IMR-90 (cell line): ENCODE measurements at regions not wholly inside any gene's neighbourhood (a gene's known extent, or its start where the extent isn't known, plus 50 kb on each side); places are given as distances from the start of the nearest gene placed in this dataset.
"Not testable (repeated sequence)": the region's sequence is repeated elsewhere in the genome, so short reads cannot be mapped to it uniquely, and the experiment has no call there.

Experiments used
- ATAC-seq: fragments of 200-7000 bp; cut with Tn5 transposase; 2 replicates; pipeline ENCODE4 v1.9.1; 2020; ENCODE audit warnings: low read depth, mild to moderate bottlenecking, moderate library complexity
- BruUV-seq: library from RNA; stranded (reverse); fragments of 400-500 nt; replicated peaks from 2 replicates; lab custom pipeline; 2021; lab: Mats Ljungman, UMichigan
- CTCF ChIA-PET: fragments of 300-600 bp; formaldehyde crosslinking; extraction: SDS; loops from one replicate; lab custom pipeline; 2021; ENCODE audit warnings: antibody characterized with exemption; lab: Yijun Ruan, JAX
- POLR2A ChIA-PET: fragments of 300-600 bp; sonication (Branson Sonifier 250); formaldehyde crosslinking; loops from one replicate; lab custom pipeline; 2022; ENCODE audit warnings: antibody characterized with exemption; ENCODE audit not compliant: unreplicated experiment; lab: Charles Lee
- DNase-seq: peaks from one replicate; pipeline ENCODE4 v3.0.0; 2013
- H2AFZ ChIP-seq: replicated peaks from 2 replicates; pipeline ENCODE3; 2013; ENCODE audit warnings: low read length, mild to moderate bottlenecking; ENCODE audit not compliant: poor library complexity
- H2AK5ac ChIP-seq: 2 replicates; pipeline ENCODE4 v1.6.1; 2013; ENCODE audit warnings: low read depth, low read length, inconsistent platforms
- H2AK9ac ChIP-seq: replicated peaks from 2 replicates; pipeline ENCODE3; 2013; ENCODE audit warnings: mild to moderate bottlenecking, low read depth, low read length, moderate library complexity; ENCODE audit not compliant: poor library complexity
- H2BK120ac ChIP-seq: 2 replicates; pipeline ENCODE4 v1.6.1; 2013; ENCODE audit warnings: low read depth, low read length, inconsistent platforms
- H2BK15ac ChIP-seq: 3 replicates; pipeline ENCODE4 v1.6.1; 2013; ENCODE audit warnings: low read depth, low read length, inconsistent platforms
- H2BK20ac ChIP-seq: 2 replicates; pipeline ENCODE4 v1.6.1; 2013; ENCODE audit warnings: low read depth, mild to moderate bottlenecking, inconsistent platforms, low read length, moderate library complexity
- H2BK5ac ChIP-seq: 2 replicates; pipeline ENCODE4 v1.6.1; 2013; ENCODE audit warnings: mild to moderate bottlenecking, low read depth, low read length, inconsistent platforms; ENCODE audit not compliant: poor library complexity, severe bottlenecking
- H3K14ac ChIP-seq: replicated peaks from 2 replicates; pipeline ENCODE4 v1.6.1; 2013; ENCODE audit warnings: low read depth, low read length, inconsistent platforms
- H3K18ac ChIP-seq: 2 replicates; pipeline ENCODE4 v1.6.1; 2013; ENCODE audit warnings: low read depth, low read length, control low read depth
- H3K23ac ChIP-seq: 2 replicates; pipeline ENCODE4 v1.6.1; 2013; ENCODE audit warnings: low read depth, low read length, inconsistent platforms
- H3K27ac ChIP-seq: 2 replicates; pipeline ENCODE4 v1.5.1; 2013; ENCODE audit warnings: mild to moderate bottlenecking, control low read depth, low read length; ENCODE audit not compliant: insufficient read depth
- H3K27me3 ChIP-seq: 2 replicates; pipeline ENCODE4 v1.6.1; 2013; ENCODE audit warnings: low read length; ENCODE audit not compliant: control insufficient read depth, insufficient read depth
- H3K36me3 ChIP-seq: 2 replicates; pipeline ENCODE4 v1.6.1; 2013; ENCODE audit warnings: low read length, mixed read lengths; ENCODE audit not compliant: control insufficient read depth, insufficient read depth
- H3K4ac ChIP-seq: 2 replicates; pipeline ENCODE4 v1.6.1; 2013; ENCODE audit warnings: low read depth, low read length, inconsistent platforms
- H3K4me1 ChIP-seq: 2 replicates; pipeline ENCODE4 v1.6.1; 2013; ENCODE audit warnings: low read length, mixed read lengths; ENCODE audit not compliant: control insufficient read depth, insufficient read depth
- H3K4me2 ChIP-seq: 2 replicates; pipeline ENCODE4 v1.6.1; 2013; ENCODE audit warnings: low read depth, mild to moderate bottlenecking, control low read depth, low read length, moderate library complexity
- H3K4me3 ChIP-seq: 2 replicates; pipeline ENCODE4 v1.5.1; 2013; ENCODE audit warnings: low read depth, mild to moderate bottlenecking, control low read depth, low read length, moderate library complexity; ENCODE audit not compliant: insufficient read depth
- H3K56ac ChIP-seq: 2 replicates; pipeline ENCODE4 v1.6.1; 2013; ENCODE audit warnings: low read length, inconsistent platforms; ENCODE audit not compliant: insufficient read depth; ENCODE audit errors: extremely low read depth
- H3K79me1 ChIP-seq, 2 experiments: 2 replicates each; pipeline ENCODE4 v1.6.1; 2013; ENCODE audit warnings: low read length in 2 of 2, inconsistent platforms in 1 of 2, low read depth in 1 of 2
- H3K9ac ChIP-seq: 2 replicates; pipeline ENCODE4 v1.6.1; 2013; ENCODE audit warnings: low read depth, low read length, control low read depth
- H3K9me1 ChIP-seq: 2 replicates; pipeline ENCODE4 v1.6.1; 2013; ENCODE audit warnings: low read length, inconsistent platforms; ENCODE audit not compliant: insufficient read depth
- H3K9me3 ChIP-seq: 2 replicates; pipeline ENCODE4 v1.6.1; 2013; ENCODE audit warnings: low read length; ENCODE audit not compliant: control insufficient read depth, insufficient read depth
- H4K20me1 ChIP-seq: 2 replicates; pipeline ENCODE4 v1.6.1; 2013; ENCODE audit warnings: low read length, inconsistent platforms; ENCODE audit not compliant: insufficient read depth
- H4K5ac ChIP-seq: 2 replicates; pipeline ENCODE4 v1.6.1; 2013; ENCODE audit warnings: mild to moderate bottlenecking, low read depth, low read length, control low read depth
- H4K8ac ChIP-seq, 2 experiments: 2 replicates each; pipeline ENCODE4 v1.6.1; 2013; ENCODE audit warnings: low read depth in 2 of 2, low read length in 2 of 2, control low read depth in 1 of 2, inconsistent platforms in 1 of 2
- H4K91ac ChIP-seq: 2 replicates; pipeline ENCODE4 v1.6.1; 2013; ENCODE audit warnings: low read depth, low read length, inconsistent platforms; ENCODE audit not compliant: insufficient read depth
- CTCF ChIP-seq: conservative IDR thresholded peaks from 2 replicates; pipeline ENCODE4 v1.5.1; 2012; ENCODE audit warnings: mild to moderate bottlenecking, low read depth, low read length, improper control_type of control experiment
- FOS ChIP-seq: fragments of 150-350 bp; IDR thresholded peaks from 2 replicates; pipeline ENCODE4 v1.6.1; 2016; ENCODE audit warnings: low read depth, low read length
- MAZ ChIP-seq: IDR thresholded peaks from 2 replicates; pipeline ENCODE4 v1.6.1; 2012; ENCODE audit warnings: low read depth, mild to moderate bottlenecking, low read length, improper control_type of control experiment, moderate library complexity, borderline replicate concordance
- USF2 ChIP-seq: fragments of 150-350 bp; IDR thresholded peaks from 2 replicates; pipeline ENCODE4 v1.6.1; 2017; ENCODE audit warnings: mild to moderate bottlenecking, antibody characterized with exemption, low read length, low read depth
- WGBS, 2 experiments: methylation state at CpG; one replicate each; pipeline versions ENCODE4 v1.1.5 to v1.1.7; 2013; ENCODE audit warnings: missing lambda C conversion rate in 2 of 2; ENCODE audit not compliant: insufficient read length in 1 of 2; ENCODE audit errors: extremely low coverage in 2 of 2; 5-methylcytosine and 5-hydroxymethylcytosine counted together
- dilution Hi-C: fragments of 300-500 bp; cut with HindIII; formaldehyde crosslinking; loops from one replicate; pipeline ENCODE4 v1.14.3; 2018; ENCODE audit warnings: low sequenced_read_pairs; ENCODE audit not compliant: unreplicated experiment
- in situ Hi-C: fragments of 300-500 bp; cut with MboI; formaldehyde crosslinking; loops from 3 replicates; pipeline ENCODE4 v1.14.3; 2019; ENCODE audit warnings: low sequenced_read_pairs, inconsistent platforms, mixed read lengths
- intact Hi-C: fragments of 100-400 bp; cut with micrococcal nuclease; formaldehyde crosslinking; loops from 2 replicates; pipeline ENCODE4 v1.10.0; 2022

- Histone ChIP-seq H3K36me3 (no peaks in the 10 kb centered on the region), H3K4ac (no peak overlapping the region), H3K4me1 (no peaks in the 10 kb centered on the region), H3K27me3 (no peaks in the 10 kb centered on the region), H3K79me1 (no peaks in the 10 kb centered on the region), H3K9me3 (peaks cover 11% of the 10 kb centered on the region), H3K14ac (no peak overlapping the region), H3K4me3 (no peak overlapping the region), H3K18ac (no peak overlapping the region), H2AFZ (no peak overlapping the region), H3K9me1 (no peaks in the 10 kb centered on the region), H2AK9ac (no peak overlapping the region), H2BK20ac (no peak overlapping the region), H2BK5ac (no peak overlapping the region), H2BK15ac (no peak overlapping the region), H4K20me1 (no peaks in the 10 kb centered on the region), H3K9ac (no peak overlapping the region), H3K56ac (no peak overlapping the region), H4K5ac (no peak overlapping the region), H2BK120ac (no peak overlapping the region), H3K27ac (no peak overlapping the region), H3K4me2 (no peak overlapping the region), H4K91ac (no peak overlapping the region), H4K8ac (no peak overlapping the region), H3K23ac (no peak overlapping the region), H2AK5ac (no peak overlapping the region)
- in situ Hi-C loops: no loop called here
- ATAC-seq (no peak), DNase-seq (no peak)
- dilution Hi-C loops: no loop called here
- intact Hi-C loops: no loop called here
- BruUV-seq: no TSS peak
- CTCF ChIA-PET: no interaction called here
- TF ChIP-seq FOS: no peak
- no peak for TF ChIP-seq CTCF
- TF ChIP-seq MAZ: no peak
- no peak for TF ChIP-seq USF2
- no CpG with 5 or more reads among the region's 1 CpG for WGBS, 2 experiments
- POLR2A ChIA-PET: no interaction called here
Measured at GRCh38 chr14:25322784-25323183, 272.8 kb upstream of the STXBP6 start.

GRCh38 chr14:25316007-25316406 is 266.1 kb upstream of the STXBP6 start:
- H3K9ac ChIP-seq, in situ Hi-C loops, H3K56ac ChIP-seq, H3K36me3 ChIP-seq, H2BK15ac ChIP-seq, H3K4ac ChIP-seq, H3K18ac ChIP-seq, H2AK5ac ChIP-seq, POLR2A ChIA-PET, H2BK5ac ChIP-seq, H2BK120ac ChIP-seq, DNase-seq, dilution Hi-C loops, BruUV-seq, H3K27me3 ChIP-seq, H3K9me3 ChIP-seq, H3K14ac ChIP-seq, H3K23ac ChIP-seq, H4K91ac ChIP-seq, H3K79me1 ChIP-seq, H2AK9ac ChIP-seq, H2BK20ac ChIP-seq, H4K8ac ChIP-seq, intact Hi-C loops, H4K20me1 ChIP-seq, H3K4me3 ChIP-seq, H3K4me1 ChIP-seq, H3K27ac ChIP-seq, H3K9me1 ChIP-seq, H3K4me2 ChIP-seq, H2AFZ ChIP-seq, ATAC-seq, H4K5ac ChIP-seq: not testable (repeated sequence)
- whole genome bisulfite sequencing, 2 experiments: no CpG with 5 or more reads among the region's 6 CpGs
- CTCF ChIA-PET: interaction anchor here (0.6 kb wide), 1 partner anchor 15 kb away, joined by 3 read pairs; no protein-coding TSS in a partner anchor
